Fibroblast of skin of scalp (primary cell): ENCODE measurements at regions not wholly inside any gene's neighbourhood (a gene's known extent, or its start where the extent isn't known, plus 50 kb on each side); places are given as distances from the start of the nearest gene placed in this dataset.
A peak's percentile ranks its signal among the peaks of the same experiment; 100 is the strongest.

Experiments
- DNase-seq: peaks from one replicate; pipeline ENCODE4 v3.0.0-alpha.2; 2013

DNA sequence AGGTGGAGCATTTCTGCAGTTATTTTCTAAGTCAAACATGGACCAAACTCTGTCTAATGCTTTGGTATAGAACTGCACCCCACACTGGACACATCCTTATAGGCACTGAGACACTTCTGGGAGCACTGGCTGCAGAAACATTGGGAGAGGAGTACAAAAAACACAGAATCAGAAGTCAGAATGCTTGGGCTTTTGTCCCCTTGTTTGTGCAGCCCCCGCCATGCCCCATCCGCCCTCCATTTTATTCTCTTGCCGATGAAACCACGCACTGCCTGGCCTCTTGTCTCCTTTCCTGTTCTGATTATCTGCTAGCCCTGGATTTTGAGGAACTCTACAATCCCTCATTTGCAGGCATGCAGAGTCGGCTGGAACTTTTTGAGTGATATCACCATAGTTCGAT is 1201.2 kb downstream of the TBC1D22A start:
- DNase-seq: no peak

DNA sequence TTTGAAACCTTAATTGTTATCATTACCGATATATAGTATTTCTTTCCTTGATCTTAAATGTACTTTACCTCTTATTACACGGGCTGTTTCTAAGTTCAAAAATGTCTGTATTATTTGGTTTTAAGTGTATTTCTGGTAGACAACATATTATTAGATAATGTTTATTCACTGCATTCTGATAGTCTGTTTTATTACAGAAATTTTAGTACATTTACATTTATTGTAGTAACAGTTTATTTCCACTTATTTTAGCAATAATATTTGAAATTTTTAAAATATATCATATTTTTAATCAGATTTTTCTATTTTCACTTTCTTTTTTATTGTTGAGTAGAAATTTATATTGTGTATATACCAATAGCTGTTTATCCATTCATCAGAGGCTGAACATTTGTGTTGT is 1195.2 kb downstream of the TBC1D22A start:
- no peak for DNase-seq

DNA sequence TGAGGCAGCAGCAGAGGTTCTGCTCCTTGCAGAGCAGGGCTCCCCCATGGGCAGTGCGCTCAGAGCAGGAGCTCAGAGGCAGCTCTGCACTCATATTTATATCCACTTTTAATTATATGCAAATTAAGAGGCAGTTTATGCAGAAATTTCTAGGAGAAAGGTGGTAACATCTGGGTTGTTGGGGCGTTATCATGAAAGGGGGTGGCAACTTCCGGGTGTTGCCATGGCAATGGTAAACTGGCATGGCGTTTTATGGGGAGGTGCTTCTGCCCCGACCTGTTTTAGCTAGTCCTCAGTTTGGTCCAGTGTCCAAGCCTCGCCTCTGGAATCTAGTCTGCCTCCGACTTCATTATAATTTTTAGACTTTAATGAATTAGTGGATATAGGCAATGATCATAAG is 1191.7 kb downstream of the TBC1D22A start:
- DNase-seq: no peak

DNA sequence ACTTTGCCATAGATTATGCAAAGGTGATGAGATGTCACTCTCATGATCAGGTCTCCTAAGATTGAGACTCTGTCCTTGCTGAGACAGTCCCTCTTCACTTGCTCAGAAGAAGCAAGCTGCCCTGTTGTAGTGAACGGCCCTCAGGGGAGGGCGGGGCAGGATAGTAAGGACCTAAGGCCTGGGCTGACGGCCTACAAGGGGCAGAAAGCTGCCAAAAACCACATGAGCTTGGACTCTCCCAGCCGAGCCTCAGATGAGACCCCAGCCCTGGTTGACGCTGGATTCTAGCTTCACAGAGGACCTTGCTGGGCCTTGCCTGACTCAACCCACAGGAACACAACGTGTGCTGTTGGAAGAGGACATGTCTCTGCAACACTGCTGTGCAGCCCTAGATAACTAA is 1182.5 kb downstream of the TBC1D22A start:
- DNase-seq: no peak

DNA sequence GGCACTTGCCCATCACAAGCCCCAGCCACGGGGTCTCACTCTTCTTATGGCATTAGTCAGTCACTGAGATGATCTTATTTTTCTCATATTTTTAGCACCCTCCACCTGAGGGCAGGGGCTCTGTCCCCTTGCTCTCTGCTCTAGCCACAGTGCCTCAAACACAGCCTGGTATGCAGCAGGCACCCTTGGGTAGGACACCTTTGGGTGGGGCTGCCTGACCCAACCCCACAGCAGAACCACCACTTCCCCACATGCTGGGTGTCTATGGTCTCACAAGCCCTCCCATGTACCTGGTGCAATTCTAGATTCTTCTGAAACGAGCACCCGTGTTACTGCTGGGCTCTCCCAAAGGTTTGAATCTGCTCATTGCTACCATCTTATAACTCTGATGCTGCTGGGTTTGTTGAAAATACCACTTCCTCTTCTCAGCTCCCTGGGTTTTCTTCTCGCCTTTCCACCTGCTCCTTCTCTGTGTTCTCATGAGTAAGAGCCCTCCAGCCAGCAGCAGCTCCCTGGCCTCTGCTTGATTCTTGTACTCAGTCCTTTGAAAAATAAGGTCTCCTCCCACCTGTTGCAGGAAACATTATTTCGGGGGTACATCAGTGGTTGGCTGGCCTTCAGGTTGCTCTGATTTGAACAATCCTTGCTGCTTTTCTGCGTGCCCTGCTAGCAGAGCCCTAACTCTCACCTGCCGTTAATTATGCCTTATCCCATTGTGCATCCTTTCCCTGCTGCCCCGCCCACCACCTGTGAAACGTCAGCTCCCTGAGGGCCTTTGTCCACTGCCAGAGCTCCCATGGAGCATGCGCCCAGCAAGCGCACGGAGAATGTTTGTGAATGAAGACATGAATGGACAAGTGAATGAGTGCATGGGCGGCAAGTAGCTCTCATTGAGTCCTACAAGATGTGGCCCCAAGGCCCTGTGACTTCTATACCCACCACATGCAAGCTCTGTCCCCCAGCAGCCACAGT is 1181.6 kb downstream of the TBC1D22A start:
- DNase-seq: no peak

DNA sequence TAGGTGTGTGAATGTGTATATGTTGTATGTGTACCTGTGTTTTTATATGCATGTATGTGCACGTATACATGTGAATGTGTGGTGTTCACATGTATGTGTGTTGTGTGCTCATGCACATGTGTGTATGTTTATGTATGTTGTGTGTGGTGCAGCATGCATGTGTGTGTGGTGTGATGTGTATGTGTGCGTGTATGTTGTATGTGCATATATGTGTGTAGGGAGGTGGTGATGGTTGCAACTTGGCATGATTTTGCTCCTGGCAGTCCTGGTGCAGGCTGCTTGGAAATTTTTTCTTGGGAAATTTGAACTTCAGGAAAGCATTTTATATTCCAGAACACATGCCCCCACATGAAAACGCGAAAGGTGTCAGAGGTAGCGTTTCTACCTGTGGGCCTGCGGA is 1177.8 kb downstream of the TBC1D22A start:
- no peak for DNase-seq

DNA sequence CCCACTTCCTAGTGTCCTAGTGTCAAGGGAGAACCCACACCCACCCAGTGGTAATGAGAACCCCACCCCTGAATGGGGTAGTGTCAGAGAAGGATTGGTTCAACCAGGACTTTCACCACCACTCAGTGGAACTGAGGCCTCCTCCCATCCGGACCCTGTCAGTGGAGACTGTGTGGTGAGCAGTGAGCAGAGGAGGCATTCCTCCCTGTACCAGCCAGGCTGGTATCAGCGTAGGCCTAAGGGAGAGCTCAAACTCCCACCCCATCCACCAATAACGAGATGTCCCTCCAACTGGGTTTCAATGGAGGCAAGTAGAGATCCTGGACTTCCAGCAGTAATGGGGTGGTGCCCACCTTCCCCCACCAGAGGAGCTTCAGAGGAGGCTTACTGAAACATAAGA is 1171.4 kb downstream of the TBC1D22A start:
- DNase-seq: no peak

DNA sequence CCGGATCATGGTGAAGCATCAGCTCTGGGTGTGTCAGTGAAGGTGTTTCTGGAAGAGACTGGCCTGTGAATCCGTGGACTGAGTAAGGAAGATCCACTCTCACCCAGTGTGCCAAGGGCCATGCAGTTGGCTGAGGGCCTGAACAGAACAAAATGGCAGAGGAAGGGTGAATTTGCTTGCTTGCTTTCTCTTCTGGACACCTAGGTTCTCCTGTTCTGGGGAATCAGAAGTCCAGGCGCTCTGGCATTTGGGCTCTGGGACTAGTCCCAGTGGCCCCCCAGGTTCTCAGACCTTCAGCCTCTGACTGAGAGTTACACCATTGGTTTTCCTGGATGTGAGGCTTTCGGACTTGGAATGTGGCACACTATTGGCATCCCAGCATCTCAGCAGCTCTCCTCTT is 1170.8 kb downstream of the TBC1D22A start:
- DNase-seq: no peak

DNA sequence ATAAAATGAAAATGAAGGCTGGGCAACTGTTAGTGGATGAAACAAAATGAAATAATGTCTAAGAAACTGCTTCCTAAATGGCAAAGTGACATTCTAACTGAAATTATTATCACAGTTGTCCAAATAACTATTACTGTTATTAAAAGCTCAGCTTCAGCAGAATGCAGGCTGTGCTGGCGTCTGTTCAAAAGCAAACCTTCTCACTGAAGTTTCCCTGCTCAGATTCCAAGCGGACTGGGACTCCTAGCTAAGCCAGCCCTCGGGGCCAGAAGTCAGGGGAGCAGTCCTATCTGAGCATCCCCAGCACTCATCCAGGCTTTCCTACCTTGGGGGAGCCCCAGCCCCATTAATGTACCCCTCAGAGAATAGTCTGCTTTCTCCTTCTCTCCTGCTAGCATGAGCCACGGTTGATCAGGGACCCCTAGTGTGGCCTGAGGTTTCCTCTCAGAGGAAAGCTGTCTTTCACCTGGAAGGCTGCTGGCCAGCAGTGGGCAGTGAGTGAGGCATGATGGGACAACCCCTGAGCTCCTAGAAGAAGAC is 1167.3 kb downstream of the TBC1D22A start:
- DNase-seq: no peak

DNA sequence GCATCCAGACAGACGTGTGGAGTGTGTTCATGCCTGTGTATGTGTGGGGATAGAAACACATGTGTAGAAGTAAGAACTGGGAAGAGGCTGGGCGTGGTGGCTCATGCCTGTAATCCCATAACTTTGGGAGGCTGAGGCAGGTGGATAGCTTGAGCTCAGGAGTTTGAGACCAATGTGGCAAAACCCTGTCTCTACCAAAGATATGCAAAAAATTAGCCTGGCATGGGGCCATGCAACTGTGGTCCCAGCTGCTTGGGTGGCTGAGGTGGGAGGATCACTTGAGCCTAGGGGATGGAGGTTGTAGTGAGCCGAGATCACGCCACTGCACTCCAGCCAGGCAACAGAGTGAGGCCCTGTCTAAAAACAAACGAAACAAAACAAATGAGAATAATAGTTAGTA is 1166.6 kb downstream of the TBC1D22A start:
- DNase-seq: no peak

DNA sequence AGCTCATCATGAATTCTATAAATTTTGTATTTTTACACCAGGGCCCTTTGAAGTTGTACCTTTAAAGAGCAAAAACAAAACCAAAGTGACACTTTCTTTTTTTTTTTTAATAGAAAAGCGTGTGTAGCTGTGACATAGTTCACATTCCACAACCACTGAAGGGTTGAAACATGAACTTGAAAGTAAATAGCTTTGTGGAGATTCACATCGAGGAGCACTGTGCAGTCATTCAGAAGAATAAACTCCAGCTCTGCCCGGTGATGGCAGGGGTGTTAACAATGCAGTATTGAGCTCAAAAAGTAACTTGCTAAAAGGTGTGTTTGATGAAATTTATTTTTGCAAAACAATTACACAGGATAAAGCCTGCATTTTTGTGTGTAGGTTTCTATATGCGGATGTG is 1166.2 kb downstream of the TBC1D22A start:
- DNase-seq: peak; percentile 0

DNA sequence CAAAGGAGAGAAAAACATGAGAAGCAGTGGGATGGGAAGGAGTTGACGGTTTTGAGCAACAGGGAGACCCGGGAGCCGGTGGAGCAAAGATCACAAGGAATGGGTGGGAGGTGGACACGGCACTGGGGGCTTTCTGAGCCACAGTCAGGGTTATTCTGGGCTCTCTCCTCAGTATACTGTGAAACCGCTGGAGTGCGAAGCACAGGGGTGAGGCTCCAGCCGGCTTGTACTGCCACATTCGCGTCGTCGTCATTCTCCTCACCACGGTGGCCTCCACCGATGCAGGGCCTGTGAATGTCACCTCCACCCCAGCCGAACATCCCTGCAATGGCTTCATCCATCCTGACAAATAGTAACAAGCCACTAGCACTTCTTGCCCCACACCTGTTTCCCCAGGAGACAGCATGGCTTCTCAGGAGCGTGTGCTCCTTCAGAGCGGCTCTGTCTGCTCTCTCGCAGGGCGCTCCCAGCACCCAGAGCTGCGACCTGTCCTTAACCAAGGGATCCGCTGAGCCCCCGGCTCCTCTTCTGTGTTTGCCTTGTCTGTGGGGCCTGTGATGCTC is 1165.3 kb downstream of the TBC1D22A start:
- no peak for DNase-seq

DNA sequence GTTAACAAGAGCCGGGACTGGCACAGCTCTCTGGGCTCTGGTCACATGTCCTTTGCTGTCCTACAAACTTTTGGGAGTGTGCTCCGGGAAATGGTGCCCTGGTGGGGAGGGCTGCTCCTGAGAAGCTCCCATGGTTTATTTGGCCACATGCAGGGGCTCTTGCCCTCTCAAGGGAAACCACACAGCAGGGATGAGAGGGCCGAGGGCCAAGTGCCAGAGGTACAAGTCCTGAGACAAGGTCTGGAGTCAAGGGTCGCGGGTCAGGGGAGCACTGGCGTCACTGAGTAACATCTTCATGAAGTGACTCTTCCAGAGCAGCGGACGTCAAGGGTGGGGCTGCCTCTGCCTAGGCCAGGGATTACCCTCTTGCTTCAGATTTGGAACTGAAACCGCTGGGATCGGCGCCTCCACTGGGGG is 1160.6 kb downstream of the TBC1D22A start:
- no peak for DNase-seq

DNA sequence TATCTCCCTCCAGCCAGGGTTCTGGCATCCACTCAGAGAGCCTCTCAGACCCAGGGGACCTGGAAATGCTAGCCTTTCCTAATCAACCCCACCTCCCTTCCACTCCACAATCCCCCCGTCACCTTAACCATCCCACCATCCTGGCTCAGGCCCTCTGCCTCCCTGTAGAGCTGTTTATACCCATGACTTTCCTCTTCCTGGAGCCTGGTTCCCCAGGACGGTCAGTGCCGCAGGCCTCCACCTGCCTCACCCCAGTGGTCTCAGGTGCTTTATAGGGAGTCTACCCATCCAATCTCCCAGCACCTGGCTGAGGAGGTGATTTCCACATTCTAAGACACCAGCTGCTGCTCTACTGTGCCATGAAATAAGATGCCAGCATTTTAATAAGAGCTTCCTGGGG is 1159.5 kb downstream of the TBC1D22A start:
- DNase-seq: no peak

DNA sequence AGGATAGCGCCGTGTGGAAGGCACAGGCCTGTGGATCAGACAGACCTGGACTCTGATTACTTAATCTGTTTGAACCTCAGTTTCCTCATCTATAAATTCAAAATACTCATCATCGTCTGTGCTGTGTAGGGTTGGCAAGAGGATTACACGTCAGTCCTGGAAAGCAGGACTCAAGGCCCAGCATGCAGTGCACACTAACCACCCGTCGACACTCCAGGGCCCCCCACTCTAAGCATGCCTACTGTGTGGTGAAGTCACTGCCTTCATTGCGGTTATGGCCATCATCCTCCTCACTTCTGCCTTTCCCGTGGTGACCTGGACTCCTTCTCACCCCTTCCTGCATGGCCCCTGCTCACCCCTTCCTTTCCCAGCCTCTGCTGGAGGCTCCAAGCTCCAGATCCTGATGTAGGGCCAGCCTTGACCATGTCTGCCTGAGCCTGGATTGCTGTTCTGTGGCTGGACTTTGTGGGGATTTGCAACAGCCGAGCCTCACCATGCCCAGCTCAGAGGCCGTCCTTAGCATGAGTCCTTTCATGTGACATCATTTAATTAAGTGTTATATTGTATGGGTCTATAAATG is 1158.0 kb downstream of the TBC1D22A start:
- no peak for DNase-seq

DNA sequence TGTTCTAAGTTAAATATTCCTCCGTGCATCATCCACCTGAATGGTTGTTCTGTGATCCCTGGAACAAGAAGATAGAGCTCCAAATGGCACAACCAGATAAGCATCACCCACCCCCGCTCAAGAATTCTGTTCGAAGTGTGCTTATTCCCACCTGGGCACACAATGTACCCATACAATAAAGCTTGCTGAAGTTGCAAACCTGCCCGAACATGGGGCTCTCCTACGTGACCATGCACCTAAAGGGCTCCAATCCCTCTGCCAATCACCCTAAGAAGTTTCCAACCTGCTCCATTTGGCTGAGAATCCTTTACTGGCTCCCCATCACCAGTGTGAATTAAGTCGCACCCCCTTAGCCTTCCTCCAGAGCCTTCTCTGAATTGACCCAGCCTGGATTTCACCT is 1157.4 kb downstream of the TBC1D22A start:
- no peak for DNase-seq

DNA sequence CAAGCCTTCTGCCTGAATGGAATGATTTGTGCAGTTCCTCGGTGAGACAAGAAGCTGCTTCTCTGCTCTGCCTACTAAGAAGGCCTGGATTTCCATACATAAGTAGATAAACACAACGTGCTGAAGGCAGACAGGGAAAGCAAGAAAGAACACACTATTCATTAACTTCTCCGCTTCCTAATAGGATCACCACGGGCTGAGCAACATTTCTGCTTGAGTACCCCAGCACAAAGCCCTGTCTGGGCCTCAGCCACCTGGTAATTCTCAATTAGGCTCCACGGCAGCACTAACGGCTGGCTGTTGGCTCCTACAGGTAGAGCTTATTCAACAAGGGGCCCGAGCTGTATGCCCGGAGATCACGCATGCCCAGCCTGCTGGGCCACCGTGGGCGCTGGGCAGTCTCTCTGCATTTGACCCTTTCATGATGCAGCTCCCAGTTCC is 1156.6 kb downstream of the TBC1D22A start:
- no peak for DNase-seq

DNA sequence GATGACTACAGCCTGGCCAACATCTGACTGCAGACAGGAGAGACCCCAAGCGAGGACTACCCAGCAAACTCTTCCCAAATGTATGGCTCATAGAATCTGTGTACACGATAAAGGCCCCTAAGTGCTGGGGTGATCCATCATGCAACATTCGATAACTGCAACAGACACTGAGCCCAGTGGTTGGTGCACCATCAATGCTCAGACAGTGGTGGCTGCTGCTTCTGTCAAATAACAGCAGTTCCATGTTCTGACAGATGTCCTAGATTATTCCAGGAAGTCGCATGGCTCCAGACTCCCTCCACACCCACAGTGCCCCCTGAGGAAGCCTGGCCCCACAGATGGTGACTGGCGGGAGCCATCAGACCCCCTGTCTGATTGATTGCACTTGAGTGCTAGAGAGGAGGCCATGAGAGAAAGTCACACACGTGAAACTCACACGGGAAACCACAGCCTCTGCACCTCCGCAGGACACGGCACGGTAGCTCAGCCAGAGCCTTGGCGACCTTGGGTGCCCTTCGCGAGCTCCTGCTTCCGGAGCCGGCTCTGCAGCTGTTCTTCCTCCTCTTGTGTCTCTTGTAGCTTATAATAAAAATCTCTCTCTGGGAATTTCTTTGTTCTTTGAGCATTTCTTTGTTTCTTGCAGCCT is 1155.9 kb downstream of the TBC1D22A start:
- DNase-seq: no peak

DNA sequence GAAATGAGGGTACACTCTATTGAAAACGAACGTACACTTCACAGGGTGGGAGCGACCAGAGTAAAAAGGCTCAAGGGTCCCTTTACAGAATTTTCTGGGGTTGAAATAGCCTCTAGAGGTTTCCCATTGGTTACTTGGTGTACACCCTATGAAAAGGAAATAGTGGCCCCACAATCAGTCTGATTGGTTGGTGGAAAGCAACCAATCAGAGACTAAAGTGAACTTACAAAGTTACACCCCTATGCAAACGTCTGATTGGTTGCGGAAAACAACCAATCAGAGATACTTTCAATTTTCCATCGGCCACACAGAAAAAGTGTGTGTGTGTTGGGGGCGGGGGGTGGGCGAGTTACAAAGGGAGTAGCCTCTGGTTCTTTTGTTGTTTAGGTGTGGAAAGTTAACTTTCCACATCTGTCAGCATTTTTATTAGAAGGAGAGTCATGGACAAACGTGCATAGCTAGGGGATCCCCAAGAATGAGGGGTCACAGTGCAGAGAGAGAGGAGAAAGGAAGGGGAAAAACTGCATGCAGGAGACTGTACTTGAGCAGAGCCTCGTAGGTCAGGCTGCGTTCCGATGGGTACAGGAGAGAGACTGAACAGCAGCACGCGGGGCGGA is 1152.1 kb downstream of the TBC1D22A start:
- DNase-seq: no peak

DNA sequence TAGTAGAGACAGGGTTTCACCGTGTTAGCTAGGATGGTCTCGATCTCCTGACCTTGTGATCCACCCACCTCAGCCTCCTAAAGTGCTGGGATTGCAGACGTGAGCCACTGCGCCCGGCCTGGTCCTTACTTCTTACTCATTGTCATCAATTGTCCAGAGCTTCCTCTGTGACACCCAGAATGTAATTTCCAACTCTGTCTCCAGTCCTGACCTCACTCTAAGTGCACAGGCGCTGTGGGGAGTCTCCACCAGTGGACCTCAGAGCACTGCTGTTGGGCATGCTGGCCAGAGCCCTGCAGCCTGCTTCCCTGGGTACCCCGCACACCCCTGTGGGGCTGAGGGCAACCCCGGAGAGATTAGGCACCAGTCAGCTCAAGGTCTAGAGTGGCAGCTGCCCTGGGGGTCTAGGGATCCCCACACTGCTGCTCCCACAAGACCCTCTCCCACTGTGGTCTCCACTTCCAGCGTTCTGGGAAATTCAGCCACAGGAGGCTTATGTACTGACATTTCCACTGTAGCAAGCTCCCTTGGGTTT is 1140.3 kb downstream of the TBC1D22A start:
- DNase-seq: no peak

DNA sequence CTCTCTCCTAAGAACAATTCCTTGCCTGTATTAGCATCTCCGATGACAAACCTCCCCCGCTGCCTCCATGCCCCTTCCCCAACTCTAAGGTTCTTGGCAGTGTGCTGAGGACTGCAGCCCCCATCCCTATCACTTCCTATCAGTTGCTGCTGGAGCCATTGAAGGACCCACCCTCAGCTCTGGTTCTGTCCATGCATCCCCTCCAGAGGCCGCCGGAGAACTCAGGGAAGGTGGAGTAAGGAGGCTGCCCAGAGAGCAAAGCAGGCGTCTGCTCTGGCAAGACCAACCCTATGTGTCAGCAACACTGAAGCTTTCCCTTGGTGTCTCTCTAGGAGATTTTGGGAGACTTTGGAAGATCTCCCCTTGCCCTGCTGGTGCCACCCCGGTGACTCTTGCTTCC is 1139.5 kb downstream of the TBC1D22A start:
- no peak for DNase-seq

DNA sequence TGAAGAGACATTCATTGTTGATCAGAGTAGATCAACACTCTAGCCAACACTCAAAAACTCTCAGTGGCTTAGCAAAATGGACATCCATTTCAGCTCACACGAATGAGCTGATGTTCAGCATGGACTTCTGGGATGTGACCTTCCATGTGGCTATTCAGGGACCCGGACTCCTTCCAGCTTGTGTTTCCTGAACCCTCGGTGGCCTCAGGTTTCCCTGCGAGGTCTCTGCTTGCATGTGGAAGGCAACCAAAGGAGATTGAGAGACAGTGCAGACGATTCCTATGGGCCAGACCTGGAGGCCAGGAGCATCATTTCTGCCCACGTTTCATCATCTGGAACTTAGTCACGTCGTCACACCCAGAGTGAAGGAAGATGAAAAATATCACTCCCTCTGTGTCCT is 1137.4 kb downstream of the TBC1D22A start:
- no peak for DNase-seq
